NCI-H1694 (cell line): ENCODE measurements at regions not wholly inside any gene's neighbourhood (a gene's known extent, or its start where the extent isn't known, plus 50 kb on each side); places are given as distances from the start of the nearest gene placed in this dataset.
"Not testable (repeated sequence)": the region's sequence is repeated elsewhere in the genome, so short reads cannot be mapped to it uniquely, and the experiment has no call there.

ENCODE experiments used
- DNase-seq: peaks from one replicate; lab custom pipeline; 2025; lab: John Stamatoyannopoulos, UW

DNA sequence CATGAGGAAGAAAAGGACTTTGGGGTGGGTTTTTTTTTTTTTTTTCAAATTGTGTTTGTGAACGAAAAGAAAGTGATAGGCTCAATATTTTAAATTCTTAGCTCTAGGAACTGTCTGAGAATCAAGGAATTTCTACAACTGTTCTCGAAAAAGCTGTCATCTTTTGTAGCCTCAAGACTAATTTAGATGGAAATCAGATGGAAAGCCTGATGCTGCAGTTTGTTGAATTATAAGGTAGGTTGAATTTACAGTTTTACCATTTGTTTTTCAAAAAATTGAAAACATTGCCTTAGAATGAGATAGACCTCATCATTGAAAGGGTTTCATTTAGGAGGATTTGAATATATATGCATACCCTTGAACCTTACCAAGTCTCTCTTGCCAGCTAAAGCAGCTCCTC, 109.3 kb upstream of the TRHDE start:
- DNase-seq: no peak

DNA sequence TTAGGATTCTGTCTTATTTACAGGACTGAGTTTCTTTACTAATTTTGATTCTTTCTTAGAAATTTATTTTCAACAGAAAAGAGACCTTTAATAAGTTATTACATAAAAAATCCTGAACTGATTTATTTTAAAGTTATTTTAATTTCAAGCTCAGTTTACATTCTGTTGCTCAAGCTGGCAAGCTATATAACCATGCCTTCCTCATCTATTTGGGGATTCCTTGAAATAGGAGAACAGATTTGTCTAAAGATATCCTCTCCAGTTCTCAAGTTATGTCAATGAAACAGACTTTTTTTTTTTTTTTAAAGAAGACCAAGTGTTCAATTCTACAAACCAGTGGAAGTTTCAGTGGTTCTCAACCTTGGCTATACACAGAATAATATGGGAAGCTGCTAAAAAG, 103.3 kb upstream of the TRHDE start:
- DNase-seq: no peak

DNA sequence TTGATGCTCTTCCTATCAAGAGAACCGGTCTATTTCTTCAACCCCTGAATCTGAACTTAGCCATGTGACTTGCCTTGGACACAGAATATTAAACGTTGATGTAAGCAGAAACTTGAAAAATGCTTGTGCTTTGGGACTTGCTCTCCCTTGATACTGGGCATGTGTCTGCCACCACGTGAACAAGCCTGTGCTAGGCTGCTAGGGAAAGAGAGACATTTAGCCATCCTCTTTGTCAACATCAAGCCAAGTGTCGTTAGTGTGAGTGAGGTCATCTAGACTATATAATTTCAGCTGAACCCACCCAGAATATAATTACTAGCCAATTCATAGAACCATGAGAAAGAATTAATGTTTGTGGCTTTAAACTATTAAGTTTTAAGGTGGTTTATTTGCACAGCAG, 98.2 kb upstream of the TRHDE start:
- DNase-seq: no peak

DNA sequence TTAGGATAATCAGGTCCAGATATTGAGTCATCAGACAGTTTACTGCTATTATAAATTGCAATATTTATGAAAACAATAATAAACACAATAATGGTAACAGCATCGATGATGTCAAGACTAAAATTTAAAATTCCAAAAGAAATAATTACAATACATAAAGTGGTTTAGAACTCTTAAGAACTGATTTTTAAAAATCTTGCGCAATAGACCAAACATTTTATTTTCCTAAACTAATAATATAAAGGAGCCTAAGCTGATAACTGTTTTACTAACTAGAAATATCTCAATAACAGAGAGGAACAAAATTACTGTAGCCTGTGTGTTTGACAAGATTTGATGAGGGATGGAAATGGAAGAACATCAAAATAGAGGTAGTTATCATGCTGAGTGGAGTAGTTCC, 93.9 kb upstream of the TRHDE start:
- no peak for DNase-seq

DNA sequence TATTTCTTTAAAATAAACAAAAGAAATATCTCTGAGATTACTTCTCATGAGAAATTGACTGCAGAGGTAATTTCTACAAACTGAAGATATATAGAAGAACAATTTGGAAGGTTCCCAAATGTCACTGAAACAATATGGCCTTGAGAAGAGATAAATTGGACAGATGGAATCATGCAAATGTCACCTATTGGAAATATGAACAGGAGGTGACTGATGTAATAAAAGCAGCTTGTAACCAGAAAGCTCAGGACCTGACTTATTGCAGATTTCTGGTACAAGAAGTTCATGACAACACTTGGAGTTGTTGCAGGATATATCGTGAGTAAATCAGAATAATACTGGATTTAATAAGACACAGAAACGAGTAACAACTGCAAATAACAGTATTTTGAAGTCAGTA, 93.3 kb upstream of the TRHDE start:
- peak; percentile 6 for DNase-seq

DNA sequence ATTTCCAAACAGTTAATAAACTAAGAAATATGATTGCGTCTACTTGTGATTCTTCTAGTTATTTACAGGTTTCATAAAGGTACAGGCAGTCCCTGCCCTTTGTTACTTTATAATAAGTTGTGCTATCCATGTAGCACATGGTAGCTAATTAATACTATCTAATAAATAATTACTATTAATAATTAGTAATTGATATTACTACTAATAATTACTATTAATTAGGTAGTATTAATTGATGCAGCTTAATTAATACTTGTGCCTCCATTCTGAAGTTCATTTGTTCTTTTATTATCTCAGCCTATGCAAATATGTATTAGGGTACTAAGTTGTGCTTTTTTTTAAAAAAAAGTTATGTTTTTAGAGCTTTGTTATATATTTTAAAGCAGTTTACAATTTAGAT, 92.3 kb upstream of the TRHDE start:
- no peak for DNase-seq

DNA sequence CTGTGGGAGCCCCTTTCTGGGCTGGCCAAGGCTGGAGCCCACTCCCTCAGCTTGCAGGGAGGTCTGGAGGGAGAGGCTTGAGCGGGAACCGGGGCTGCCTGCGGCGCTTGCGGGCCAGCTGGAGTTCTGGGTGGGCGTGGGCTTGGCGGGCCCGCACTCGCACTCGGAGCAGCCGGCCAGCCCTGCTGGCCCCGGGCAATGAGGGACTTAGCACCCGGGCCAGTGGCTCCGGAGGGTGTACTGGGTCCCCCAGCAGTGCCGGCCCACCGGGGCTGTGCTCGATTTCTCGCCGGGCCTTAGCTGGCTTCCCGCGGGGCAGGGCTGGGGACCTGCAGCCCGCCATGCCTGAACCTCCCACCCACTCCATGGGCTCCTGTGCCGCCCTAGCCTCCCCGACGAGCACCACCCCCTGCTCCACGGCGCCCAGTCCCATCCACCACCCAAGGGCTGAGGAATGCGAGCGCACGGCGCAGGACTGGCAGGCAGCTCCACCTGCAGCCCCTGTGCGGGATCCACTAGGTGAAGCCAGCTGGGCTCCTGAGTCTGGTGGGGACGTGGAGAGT, 87.1 kb upstream of the TRHDE start:
- not testable (repeated sequence) for DNase-seq

DNA sequence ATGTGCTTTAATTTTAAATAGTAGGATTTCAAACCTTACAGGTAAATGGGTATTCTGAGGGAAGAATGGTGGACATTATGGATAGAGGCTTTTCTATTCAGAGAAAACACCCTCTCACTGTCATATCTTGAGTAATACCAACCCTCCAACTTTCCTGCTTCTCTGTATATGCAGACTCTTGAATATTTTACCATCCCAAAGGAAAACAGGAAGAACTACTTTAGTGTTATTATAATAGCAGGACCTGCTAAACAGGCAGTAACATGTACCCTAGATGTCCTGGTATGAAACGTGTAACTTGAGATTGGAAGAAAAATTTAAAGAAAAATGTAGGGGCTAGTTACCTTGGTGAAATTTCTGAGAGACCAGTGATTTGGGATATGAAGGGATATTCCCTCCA, 82.9 kb upstream of the TRHDE start:
- no peak for DNase-seq

DNA sequence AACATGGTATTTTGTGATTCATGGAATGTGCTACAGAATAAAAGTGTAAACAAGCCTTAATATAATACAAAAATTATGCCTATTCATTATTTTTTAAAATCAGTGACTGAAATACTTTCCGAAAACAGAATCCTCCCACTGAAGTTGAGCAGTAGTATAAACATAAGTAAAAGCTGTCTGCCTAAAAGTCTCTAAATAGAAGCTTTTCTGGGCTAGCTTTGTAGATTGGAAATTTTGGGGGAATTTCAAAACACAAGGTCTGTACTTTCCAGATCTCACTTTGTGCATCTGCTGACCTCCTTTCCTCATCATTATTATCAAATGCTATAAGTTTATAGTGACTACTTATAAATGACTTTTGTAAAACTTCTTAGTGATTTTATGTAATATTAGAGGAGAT, 80.4 kb upstream of the TRHDE start:
- no peak for DNase-seq

DNA sequence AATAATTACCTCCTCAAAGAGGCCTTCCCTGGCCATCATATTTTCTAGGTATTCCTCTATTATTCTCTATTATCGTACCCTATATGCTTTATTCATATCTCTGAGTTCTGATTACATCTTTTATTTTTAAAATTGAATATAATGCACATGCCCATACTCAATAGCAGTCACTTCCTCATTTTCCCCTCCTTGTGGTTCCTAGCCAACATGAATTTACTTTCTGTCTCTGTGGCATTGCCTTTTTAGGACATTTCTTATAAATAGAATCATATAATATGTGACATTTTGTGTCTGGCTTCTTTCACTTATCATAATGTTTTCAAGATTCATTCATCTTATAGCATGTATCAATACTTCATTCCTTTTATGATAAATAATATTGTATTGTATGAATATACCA, 74.4 kb upstream of the TRHDE start:
- DNase-seq: no peak

DNA sequence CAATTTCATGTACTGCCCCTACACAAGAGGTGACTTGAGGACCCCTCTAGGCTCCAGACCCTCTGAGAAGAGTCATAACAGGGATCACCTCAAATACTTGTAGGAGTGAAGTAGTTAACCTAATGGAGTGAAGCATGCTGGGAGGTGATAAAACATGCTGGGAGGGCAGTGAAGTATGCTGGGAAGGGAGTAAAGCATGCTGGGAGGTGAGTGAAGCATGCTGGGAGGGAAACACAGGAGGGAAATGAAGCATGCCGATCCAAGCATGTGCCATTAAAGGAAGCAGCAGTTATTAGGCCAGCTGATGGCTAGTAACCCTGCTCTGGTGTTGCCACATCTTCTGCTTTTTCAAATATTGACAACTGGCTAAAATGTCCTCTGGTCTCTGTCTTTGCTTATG, 70.7 kb upstream of the TRHDE start:
- DNase-seq: no peak

DNA sequence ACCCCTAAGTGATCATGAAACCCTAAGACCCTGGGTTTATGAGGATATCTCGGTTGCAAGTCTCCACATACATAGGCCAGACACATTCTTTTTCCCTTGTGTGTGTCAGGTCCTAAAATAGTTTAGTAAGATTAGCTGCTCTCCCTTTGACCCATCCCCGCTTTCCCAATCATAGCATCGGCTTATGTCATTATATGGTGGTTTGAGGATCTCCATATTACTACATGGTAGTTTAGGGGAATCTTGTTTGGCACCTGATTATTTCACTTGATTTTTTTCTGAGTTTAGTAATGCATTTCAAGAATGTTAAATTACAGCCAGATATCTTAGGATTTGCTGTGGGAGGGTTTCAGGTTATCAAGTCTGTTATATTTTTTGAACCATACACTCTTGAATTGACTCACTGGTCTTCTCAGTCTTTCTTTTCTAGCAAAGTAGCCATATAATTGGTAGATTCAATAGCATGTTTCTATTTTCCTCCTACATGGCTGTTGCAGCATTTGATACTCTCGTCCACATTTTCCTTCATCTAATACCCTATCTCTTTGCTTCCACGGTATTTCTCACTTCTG, 68.3 kb upstream of the TRHDE start:
- no peak for DNase-seq

DNA sequence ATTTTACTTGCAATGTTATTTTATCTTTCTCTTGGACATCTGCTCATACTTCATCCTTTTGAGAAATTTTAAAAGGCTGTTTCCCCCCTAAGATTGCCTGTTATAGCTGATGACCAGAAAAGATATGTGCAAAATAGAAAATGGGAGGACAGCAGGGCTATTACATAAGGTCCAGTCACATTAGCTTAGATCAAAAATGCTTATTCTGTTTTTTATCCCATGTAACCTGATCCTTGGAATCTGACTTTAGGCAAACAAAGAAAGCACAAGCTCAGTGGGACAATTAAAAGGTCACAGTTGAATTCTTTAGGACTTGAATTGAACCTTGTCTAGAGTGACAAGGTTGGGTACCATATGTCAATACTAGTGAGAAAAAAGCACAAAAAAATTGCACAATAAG, 65.1 kb upstream of the TRHDE start:
- DNase-seq: no peak

DNA sequence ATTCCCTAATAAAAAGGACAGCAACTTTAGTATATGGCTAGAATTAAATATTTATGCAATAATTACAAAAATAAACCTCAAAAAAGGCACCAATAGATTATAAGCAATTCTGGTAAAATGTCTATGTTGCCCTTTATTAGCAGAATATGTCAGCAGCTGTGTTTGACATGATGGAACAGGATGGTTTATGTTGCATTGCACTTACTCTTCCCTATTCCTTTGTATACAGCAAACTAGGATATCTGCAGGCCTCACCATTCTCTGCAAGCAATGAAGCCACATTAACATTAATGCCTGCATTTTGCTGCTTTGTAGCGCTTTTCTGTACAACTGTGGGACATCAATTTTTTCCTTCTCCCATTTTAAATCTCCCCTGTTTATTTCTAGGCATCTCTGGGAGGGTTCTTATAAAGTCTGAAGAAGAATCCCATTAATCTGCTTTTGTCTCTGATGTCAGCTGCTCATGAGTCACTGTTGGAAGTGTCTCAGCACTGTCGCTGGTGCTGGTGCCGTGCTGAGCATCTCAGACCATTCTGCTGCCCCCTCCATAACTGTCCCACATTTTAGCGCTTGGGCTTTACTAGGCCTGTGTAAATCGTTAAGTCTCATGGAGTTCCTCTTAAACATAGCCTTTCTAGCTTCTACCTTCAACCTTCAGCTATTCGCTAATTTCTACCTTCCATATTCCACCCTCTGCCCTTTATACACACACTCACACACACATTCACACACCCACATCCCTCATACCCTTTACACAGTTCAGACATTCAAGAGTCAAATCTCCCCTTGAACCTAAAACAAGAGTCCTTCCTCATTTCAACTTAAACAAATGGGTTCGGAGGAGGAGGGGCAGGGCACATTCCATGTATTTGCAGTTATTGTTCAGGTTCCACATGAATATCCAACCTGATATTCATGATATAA, 64.4 kb upstream of the TRHDE start:
- no peak for DNase-seq

DNA sequence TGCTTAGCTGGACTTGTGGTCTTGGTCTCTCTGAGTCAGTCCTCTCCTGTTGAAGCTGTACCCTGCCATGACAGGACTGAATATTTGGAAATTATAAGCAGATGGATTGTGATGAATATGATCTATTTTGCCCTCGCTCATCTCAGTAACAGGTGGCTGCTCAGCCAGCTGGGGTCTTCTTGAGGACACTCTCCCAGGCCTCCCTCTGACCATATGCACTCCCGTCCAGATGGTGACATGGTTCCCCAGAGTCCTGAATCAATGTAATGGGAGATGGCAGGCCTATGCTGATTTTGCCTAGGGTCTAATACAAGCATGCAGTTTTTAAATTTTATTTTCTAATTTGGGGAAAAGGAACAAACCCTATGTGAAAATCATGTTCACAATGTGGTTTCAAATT, 63.1 kb upstream of the TRHDE start:
- no peak for DNase-seq

DNA sequence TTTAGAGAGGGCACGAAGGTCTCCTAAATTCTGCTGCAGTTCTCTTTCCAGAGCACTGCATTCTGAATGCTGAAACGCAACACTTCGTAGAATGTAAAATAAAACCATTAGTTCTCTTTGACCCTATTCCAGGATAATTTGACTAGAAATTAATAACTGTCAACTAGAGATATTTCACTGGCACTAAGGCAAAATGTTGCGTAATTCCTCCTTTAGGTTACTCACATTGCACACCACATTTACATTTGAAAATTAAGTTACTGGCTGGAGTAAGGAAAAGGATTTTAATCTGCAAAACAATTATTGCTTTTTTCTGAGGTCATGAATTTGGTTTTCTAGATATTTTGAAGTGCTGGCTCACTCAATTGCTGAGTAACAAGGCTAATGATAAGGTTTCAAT, 58.0 kb upstream of the TRHDE start:
- DNase-seq: no peak

DNA sequence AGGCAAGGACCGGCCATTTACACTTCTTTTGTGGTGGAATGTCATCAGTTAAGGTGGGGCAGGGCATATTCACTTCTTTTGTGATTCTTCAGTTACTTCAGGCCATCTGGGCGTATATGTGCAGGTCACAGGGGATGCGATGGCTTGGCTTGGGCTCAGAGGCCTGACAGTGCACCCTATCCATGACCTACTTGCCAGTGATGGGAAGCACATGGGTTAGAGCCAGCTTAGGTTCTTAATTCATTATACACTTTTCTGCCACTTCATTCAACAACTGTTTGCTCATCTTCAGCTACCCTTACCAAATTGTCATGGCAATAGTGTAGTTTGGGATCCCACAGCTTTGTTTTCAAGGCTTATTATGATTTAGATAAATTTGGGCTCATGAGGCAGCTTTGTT, 56.9 kb upstream of the TRHDE start:
- DNase-seq: not testable (repeated sequence)

DNA sequence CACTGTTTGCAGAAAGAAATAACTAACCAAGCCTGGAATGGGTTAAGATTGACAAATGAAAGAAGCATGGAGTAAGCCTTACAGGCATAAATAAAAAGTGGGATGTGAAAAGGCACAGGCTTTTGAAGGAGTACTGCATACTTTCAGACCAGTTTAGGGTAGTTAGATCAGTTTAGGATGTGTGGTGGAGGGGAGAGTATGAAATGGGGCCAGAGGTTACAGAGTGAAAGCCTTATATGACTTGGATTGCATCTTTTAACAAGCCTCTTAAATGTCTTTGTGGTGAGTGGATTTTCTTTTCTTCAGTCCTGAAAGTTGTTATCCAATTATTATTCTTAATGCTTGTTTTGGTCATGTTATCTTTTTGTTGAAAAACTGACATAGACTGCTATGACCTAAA, 52.2 kb upstream of the TRHDE start:
- no peak for DNase-seq
